Aorta (tissue), 5 donors: ENCODE measurements at regions not wholly inside any gene's neighbourhood (a gene's known extent, or its start where the extent isn't known, plus 50 kb on each side); places are given as distances from the start of the nearest gene placed in this dataset.

Experiments used
- ATAC-seq: fragments of 200-7000 bp; cut with Tn5 transposase; one replicate; pipeline ENCODE4 v1.9.1; 2022; ENCODE audit warnings: moderate library complexity; ENCODE audit not compliant: low FRiP score
- DNase-seq, 2 donors: peaks; one replicate each; pipeline ENCODE4 v3.0.0-alpha.2; 2020
- H3K27ac ChIP-seq, 2 donors: one replicate each; pipeline ENCODE4 v1.5.1; 2013; ENCODE audit warnings: low read length in 2 of 2, mild to moderate bottlenecking in 2 of 2, moderate library complexity in 2 of 2, control low read depth in 1 of 2, inconsistent platforms in 1 of 2, low read depth in 1 of 2
- H3K27me3 ChIP-seq, 2 donors: one replicate each; pipeline ENCODE4 v1.6.1; 2013; ENCODE audit warnings: control low read depth in 1 of 2, low read length in 1 of 2, mild to moderate bottlenecking in 1 of 2, moderate library complexity in 1 of 2; ENCODE audit not compliant: insufficient read depth in 2 of 2, control insufficient read depth in 1 of 2
- H3K36me3 ChIP-seq, 2 donors: one replicate each; pipeline ENCODE4 v1.6.1; 2013; ENCODE audit warnings: control low read depth in 1 of 2, low read length in 1 of 2, mild to moderate bottlenecking in 1 of 2; ENCODE audit not compliant: insufficient read depth in 2 of 2, control insufficient read depth in 1 of 2
- H3K4me1 ChIP-seq, 2 donors: one replicate each; pipeline ENCODE4 v1.6.1; 2013; ENCODE audit warnings: low read length in 2 of 2, control low read depth in 1 of 2, mild to moderate bottlenecking in 1 of 2, moderate library complexity in 1 of 2; ENCODE audit not compliant: insufficient read depth in 2 of 2, control insufficient read depth in 1 of 2
- H3K4me3 ChIP-seq, 2 donors: one replicate each; pipeline ENCODE4 v1.5.1; 2013; ENCODE audit warnings: low read length in 2 of 2, control low read depth in 1 of 2, mild to moderate bottlenecking in 1 of 2
- H3K9me3 ChIP-seq: one replicate; pipeline ENCODE4 v1.6.1; 2013; ENCODE audit warnings: mild to moderate bottlenecking, low read length; ENCODE audit not compliant: control insufficient read depth
- WGBS, 2 donors: extraction: QIAGEN DNeasy Blood & Tissue Kit; methylation state at CpG; one replicate each; pipeline ENCODE4 v1.1.7; 2013; 5-methylcytosine and 5-hydroxymethylcytosine counted together
- intact Hi-C, 2 donors: fragments of 100-400 bp; cut with DNase I; formaldehyde crosslinking; loops; one replicate each; pipeline versions ENCODE4 v1.14.2 to v1.15.0; 2022
- donor health status: healthy with polysubstance abuse.
- donor health status: Bipolar disorder and iron deficiency.
- donor health status: DM: no; HTN: no; CAD: no.
- donor health status: DM: no; HTN: no; CAD: no.
- donor health status: DM: yes; HTN: yes; CAD: no.

DNA sequence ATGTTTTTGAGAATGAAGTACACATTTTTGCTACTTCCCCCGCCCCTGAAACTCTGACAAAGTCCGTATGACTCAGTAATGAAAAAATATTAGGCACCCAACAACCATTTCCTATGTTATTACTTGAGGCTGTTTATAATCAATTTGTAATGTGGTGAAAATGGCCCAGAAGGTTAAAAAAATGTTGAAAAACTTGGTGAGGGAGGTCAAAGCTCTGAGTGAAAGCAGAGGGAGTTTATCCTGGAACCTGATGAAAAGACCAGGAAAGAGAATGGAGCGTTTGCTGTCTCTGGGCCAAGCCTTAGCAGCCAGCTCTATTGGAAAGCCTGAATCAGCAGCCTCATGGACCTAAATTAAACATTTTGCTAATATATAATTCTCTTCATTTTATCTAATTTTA is 367.7 kb upstream of the NEGR1 start:
- H3K27me3 ChIP-seq = no peaks in the 10 kb centered on the region
- no peak for DNase-seq
- H3K4me3 ChIP-seq = no peak overlapping the region
- no peaks in the 10 kb centered on the region for H3K4me1 ChIP-seq
- no peaks in the 10 kb centered on the region for H3K36me3 ChIP-seq
- H3K9me3 ChIP-seq = no peaks in the 10 kb centered on the region
- WGBS, 2 donors = 19 to 24% methylated on average over 3 of the region's 3 CpGs
- no peak for ATAC-seq
- intact Hi-C loops = no loop called here
- H3K27ac ChIP-seq = no peak overlapping the region

DNA sequence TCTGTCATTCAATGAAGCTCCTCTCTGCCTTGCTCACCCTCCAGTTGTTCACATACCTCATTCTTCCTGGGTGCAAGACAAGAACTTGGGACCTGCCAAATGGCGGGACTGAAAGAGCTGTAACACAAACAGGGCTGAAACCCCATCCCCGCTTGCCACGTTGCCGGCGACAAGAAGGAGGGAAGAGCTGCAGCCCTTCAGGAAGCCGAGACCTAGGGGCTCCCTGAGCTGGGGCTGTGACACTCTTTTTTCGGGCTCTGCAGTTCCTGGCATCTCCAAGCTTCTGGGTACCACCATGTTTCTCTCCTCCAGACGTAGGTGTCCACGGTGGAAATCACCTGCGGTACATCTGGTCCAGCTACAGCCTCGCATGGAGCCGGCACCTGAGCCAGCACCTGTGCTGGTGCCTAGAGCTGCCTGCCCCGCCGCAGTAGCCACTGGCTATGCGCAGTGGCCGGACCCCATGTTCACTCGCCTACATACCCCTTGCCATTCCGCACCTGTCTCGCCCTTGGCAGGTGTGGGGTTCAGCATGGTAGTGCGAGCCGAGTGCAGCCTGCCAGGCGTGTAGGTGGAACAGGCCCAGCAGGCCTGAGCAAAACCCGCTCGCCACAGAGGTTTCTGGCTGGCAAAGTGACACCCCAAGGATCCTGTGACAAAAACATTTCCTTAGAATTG is 367.0 kb upstream of the NEGR1 start:
- Histone ChIP-seq H3K4me1 (no peaks in the 10 kb centered on the region), H3K27me3 (no peaks in the 10 kb centered on the region), H3K27ac (no peak overlapping the region), H3K9me3 (no peaks in the 10 kb centered on the region), H3K36me3 (no peaks in the 10 kb centered on the region), H3K4me3 (no peak overlapping the region)
- 93 to 94% methylated on average over 24 of the region's 24 CpGs for WGBS, 2 donors
- DNase-seq (peak in 1 of 2 donors; percentile 61), ATAC-seq (peak; percentile 46)
- intact Hi-C loops = no loop called here

DNA sequence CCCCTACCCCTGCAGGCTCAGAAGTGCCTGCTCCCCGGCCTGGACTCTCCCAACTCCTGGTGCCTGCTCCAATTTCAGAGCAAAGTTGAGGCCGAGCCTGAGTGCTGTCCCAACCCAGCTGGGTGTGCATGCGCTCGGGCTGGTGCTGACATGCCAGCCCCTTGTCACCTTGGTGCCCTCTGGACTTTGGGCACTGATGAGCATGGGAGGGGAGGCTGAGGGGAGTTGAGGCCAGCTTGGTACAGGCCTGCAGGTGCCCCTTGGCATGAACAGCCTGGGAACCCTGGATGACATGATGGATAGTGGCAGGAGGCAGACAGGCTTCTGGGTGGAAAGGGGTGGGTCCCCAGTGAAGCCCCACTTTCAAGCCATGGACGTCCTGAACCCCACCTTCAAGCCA is 366.1 kb upstream of the NEGR1 start:
- DNase-seq (no peak), ATAC-seq (peak; percentile 22)
- WGBS, 2 donors = 61 to 65% methylated on average over 5 of the region's 5 CpGs
- intact Hi-C loops = no loop called here
- no peak overlapping the region for H3K27ac ChIP-seq
- H3K9me3 ChIP-seq = no peaks in the 10 kb centered on the region
- H3K4me3 ChIP-seq = no peak overlapping the region
- no peaks in the 10 kb centered on the region for H3K27me3 ChIP-seq
- H3K4me1 ChIP-seq = no peaks in the 10 kb centered on the region
- no peaks in the 10 kb centered on the region for H3K36me3 ChIP-seq

DNA sequence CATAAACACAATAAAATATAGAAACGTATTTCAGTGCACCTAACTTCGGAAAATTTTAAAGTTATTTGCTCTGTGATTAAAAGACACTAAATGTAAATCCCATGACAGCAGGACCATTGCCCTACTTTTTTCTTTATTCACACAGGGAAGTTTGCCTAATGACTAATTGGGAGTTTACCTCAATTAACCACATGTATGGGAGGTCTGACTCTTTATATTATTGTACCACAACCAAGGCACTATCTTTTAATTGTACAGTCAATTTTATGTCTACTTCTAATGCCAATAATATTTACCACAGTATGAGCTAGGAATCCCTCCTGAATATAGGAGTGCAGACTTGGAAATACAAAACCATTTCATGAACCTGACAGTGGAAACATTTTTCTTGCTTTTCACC is 360.8 kb upstream of the NEGR1 start:
- no peaks in the 10 kb centered on the region for H3K36me3 ChIP-seq
- ATAC-seq (no peak), DNase-seq (no peak)
- no peaks in the 10 kb centered on the region for H3K4me1 ChIP-seq
- WGBS, 2 donors = 77 to 83% methylated on average over 2 of the region's 2 CpGs
- intact Hi-C loops = no loop called here
- H3K9me3 ChIP-seq = peaks cover 2% of the 10 kb centered on the region
- no peak overlapping the region for H3K4me3 ChIP-seq
- H3K27me3 ChIP-seq = no peaks in the 10 kb centered on the region
- no peak overlapping the region for H3K27ac ChIP-seq

DNA sequence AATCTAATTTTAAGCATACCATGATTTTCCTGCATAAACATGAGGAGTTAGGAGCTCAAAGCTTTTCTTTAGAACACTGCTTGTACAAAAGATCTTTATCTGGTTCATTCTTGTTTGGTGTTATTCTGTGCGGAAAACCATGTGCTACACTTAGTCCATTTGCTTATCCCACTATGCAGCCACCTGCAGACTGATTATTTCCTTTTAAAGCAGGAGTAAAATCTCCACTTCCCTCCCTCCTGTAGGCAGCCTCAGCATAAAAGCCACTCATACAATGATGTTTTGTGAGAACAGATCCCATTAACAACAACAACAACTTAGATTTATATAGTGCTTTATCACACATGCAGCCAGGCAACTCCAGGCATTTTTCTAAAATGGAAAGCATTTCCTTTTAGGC is 355.3 kb upstream of the NEGR1 start:
- intact Hi-C loops = no loop called here
- Histone ChIP-seq H3K4me3 (no peak overlapping the region), H3K27me3 (no peaks in the 10 kb centered on the region), H3K36me3 (no peaks in the 10 kb centered on the region), H3K9me3 (no peaks in the 10 kb centered on the region), H3K27ac (no peak overlapping the region), H3K4me1 (no peaks in the 10 kb centered on the region)
- ATAC-seq = no peak
- DNase-seq = no peak
- WGBS, 2 donors = 39 to 50% methylated on average over 1 of the region's 1 CpG

DNA sequence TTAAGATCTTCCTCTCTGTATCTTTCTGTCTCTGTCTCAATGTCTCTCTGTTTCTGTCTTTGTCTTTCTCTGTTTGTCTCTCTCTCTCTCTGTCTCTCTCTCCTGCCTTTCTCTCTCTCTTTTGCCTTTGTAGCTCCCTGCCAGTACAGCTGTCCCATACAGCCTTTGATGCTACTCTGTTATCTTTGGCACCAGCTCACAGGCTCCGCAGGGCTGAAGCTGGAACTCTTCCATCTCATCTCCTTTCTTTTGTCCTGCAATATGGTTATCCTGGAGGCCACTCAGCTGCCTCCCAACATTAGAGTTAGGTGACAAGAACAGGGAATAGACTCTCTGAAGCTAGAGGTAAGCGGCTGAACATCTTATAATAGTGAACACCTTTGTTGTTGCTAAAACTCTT is 354.3 kb upstream of the NEGR1 start:
- H3K9me3 ChIP-seq = no peaks in the 10 kb centered on the region
- no peak for ATAC-seq
- intact Hi-C loops = no loop called here
- no peaks in the 10 kb centered on the region for H3K4me1 ChIP-seq
- DNase-seq = no peak
- H3K4me3 ChIP-seq = no peak overlapping the region
- WGBS, 2 donors = 48 to 52% methylated on average over 2 of the region's 2 CpGs
- no peak overlapping the region for H3K27ac ChIP-seq
- no peaks in the 10 kb centered on the region for H3K27me3 ChIP-seq
- no peaks in the 10 kb centered on the region for H3K36me3 ChIP-seq

DNA sequence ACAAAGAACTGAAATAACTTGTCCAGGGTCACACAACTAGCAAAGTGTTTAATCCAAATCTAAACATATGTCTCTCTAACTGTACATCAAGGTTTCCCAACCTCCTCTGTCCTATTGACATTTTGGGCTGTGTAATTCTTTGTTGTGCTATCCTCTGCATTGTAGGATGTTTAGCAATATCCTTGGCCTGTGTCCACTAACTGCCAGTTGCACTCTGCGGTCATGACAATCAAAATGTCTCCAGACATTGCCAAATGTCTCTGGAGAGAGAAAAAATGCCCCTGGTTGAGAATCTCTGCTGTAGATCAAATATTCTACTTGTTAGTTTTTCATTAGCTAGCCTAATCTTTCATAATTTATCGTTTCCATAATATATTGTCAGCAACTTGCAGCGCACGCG is 353.4 kb upstream of the NEGR1 start:
- DNase-seq = no peak
- H3K36me3 ChIP-seq = no peaks in the 10 kb centered on the region
- no peaks in the 10 kb centered on the region for H3K9me3 ChIP-seq
- no peak overlapping the region for H3K4me3 ChIP-seq
- no peaks in the 10 kb centered on the region for H3K27me3 ChIP-seq
- no peak for ATAC-seq
- H3K4me1 ChIP-seq = no peaks in the 10 kb centered on the region
- H3K27ac ChIP-seq = no peak overlapping the region
- 53 to 54% methylated on average over 5 of the region's 5 CpGs for WGBS, 2 donors
- intact Hi-C loops = no loop called here

DNA sequence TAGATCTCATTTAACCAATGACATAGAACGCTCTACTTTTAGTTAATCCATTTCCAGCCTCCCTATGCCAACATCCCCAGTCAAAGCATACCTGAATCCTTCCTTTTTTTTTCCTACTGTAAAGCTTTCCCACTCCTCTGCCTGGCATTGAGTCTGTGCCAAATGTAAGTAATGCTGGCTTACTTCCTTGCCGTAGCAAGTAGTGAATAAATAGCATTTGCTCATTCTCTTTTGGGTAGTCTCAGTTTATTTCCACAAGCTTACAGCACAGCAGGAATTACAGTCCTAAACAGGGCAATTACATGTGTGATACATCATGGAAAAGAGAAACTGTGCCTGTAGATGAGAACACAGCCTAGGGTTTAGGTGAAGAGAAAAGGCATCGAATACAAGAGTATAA is 352.6 kb upstream of the NEGR1 start:
- no peaks in the 10 kb centered on the region for H3K27me3 ChIP-seq
- H3K27ac ChIP-seq = no peak overlapping the region
- no peaks in the 10 kb centered on the region for H3K4me1 ChIP-seq
- DNase-seq (no peak), ATAC-seq (no peak)
- no peaks in the 10 kb centered on the region for H3K9me3 ChIP-seq
- intact Hi-C loops = no loop called here
- H3K4me3 ChIP-seq = no peak overlapping the region
- H3K36me3 ChIP-seq = no peaks in the 10 kb centered on the region
- WGBS, 2 donors = 65 to 67% methylated on average over 3 of the region's 3 CpGs

DNA sequence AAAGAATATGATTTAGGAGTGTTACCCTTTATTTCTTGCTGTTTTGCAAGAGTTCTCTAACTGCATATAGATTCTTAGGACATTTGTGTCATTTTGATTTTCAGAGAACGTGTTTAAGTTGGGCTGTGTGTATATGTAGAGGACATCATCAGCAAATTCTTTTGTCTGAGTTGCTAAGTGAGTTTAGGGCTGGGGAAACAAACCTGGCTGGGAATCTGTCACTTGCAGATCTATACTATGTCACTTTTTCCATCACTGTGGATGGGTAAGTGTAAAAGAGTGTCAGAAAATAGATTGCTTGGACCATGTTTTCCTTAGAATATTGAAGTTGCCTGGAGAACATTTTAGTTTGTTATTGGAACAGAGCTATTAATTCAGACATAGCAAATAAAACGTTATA is 349.1 kb upstream of the NEGR1 start:
- Histone ChIP-seq H3K4me1 (no peaks in the 10 kb centered on the region), H3K27ac (no peak overlapping the region), H3K27me3 (no peaks in the 10 kb centered on the region), H3K9me3 (no peaks in the 10 kb centered on the region), H3K4me3 (no peak overlapping the region), H3K36me3 (no peaks in the 10 kb centered on the region)
- WGBS, 2 donors = 14 to 30% methylated on average over 2 of the region's 2 CpGs
- intact Hi-C loops = no loop called here
- DNase-seq (no peak), ATAC-seq (no peak)
